ENCODE measurements at regions not wholly inside any gene's neighbourhood (a gene's known extent, or its start where the extent isn't known, plus 50 kb on each side); places are given as distances from the start of the nearest gene placed in this dataset.

DNA sequence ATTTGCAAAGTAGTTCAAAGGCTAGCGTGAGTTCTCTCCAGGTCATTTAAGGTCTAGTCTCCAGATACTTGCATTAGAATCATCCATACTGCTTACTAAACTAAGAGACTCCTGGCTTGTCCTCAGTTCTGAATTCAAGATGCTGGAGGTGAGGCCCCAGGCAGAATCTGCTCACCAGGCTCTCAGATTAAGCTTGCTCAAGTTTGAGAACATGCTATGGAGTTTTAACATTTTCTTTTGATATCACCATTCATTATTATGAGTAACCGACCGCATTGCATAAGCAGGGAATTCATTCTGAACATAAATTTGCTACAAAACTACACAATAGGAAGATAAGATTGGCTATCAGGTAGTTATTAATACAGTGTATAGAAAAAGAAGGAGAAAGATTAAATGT, 409.7 kb upstream of the FANCL start:
- Histone ChIP-seq H3K9me3 (no peaks in the 10 kb centered on the region), H3K27me3 (no peaks in the 10 kb centered on the region), H3K9ac (ENCODE audit: low read depth in 2 of 2, low read length in 2 of 2) (no peak overlapping the region), H3K4me3 (no peak overlapping the region), H3K27ac (no peak overlapping the region), H3K36me3 (no peaks in the 10 kb centered on the region), H3K4me1 (no peaks in the 10 kb centered on the region)
- intact Hi-C loops (cut with DNase I), result no loop called here
- DNase-seq, result no peak
- TF ChIP-seq, protein P1, sequence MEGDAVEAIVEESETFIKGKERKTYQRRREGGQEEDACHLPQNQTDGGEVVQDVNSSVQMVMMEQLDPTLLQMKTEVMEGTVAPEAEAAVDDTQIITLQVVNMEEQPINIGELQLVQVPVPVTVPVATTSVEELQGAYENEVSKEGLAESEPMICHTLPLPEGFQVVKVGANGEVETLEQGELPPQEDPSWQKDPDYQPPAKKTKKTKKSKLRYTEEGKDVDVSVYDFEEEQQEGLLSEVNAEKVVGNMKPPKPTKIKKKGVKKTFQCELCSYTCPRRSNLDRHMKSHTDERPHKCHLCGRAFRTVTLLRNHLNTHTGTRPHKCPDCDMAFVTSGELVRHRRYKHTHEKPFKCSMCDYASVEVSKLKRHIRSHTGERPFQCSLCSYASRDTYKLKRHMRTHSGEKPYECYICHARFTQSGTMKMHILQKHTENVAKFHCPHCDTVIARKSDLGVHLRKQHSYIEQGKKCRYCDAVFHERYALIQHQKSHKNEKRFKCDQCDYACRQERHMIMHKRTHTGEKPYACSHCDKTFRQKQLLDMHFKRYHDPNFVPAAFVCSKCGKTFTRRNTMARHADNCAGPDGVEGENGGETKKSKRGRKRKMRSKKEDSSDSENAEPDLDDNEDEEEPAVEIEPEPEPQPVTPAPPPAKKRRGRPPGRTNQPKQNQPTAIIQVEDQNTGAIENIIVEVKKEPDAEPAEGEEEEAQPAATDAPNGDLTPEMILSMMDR (IDR thresholded peaks at IDR 0.05), result no peak

DNA sequence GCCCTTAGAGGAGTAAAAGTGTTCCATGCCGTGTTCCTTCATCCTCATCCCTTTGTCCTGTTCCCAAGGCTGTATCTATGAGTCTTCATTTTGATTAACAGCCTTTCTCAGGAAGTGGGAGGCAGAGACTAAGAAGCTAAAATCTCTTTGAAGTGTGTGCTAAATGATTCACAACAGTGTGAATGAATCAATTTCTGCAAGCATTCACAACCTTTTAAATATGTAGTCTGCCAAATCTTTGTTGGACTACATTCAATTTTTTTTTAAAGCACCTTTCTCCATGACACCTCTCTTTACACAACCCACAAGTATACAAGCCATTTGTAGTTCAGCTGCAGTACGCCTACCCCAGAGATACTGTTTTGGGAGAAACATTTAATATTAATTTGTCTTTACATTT, 408.6 kb upstream of the FANCL start:
- Histone ChIP-seq H3K9ac (ENCODE audit: low read depth in 2 of 2, low read length in 2 of 2) (no peak overlapping the region), H3K4me3 (no peak overlapping the region), H3K4me1 (no peaks in the 10 kb centered on the region), H3K27me3 (no peaks in the 10 kb centered on the region), H3K9me3 (no peaks in the 10 kb centered on the region), H3K36me3 (no peaks in the 10 kb centered on the region), H3K27ac (no peak overlapping the region)
- TF ChIP-seq, protein P1 (IDR thresholded peaks at IDR 0.05), result no peak
- DNase-seq, result no peak
- intact Hi-C loops (cut with DNase I), result no loop called here

DNA sequence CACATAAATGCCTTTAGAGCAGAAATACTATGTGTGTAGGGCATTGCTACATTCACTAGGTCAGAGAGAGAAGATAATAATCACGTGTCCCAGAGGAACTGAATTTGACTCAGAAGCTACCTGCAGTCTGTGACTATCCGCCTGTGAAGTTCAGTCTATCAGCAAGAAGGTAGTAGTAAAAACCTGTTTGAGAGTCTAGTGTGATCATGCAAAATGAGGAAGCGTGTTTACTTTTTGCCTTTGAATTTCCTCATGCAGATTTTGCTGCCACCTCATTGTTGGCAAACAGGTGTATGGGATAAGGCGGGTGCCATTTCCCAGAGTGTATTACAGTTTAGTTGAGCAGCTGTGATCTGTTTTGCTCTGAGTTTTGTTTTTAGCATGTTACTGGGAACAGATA, 403.9 kb upstream of the FANCL start:
- TF ChIP-seq, protein P1 (IDR thresholded peaks at IDR 0.05), result no peak
- intact Hi-C loops (cut with DNase I), result no loop called here

DNA sequence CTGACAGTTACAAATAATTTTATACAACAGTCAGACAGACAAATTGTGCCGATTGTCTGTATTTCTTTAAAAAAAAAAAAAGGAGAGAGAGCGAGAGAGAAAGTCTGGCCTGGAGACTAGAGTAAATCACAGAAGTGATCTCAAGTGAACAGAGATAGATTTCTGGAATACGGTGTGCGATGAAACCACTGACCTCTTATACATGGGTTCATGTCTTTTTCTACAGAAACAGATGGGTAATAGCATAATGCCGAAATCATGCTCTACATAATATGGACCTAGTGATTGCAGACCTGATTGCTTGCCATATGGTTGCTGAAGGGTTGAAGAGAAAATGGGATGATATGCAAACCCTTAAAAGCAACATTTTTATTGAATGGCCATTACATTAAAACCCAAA, 403.3 kb upstream of the FANCL start:
- DNase-seq, result no peak
- intact Hi-C loops (cut with DNase I), result no loop called here
- no peak overlapping the region for H3K4me3 ChIP-seq
- no peak overlapping the region for H3K9ac ChIP-seq (ENCODE audit: low read depth in 2 of 2, low read length in 2 of 2)
- no peaks in the 10 kb centered on the region for H3K27me3 ChIP-seq
- H3K4me1 ChIP-seq, result no peaks in the 10 kb centered on the region
- no peak overlapping the region for H3K27ac ChIP-seq
- TF ChIP-seq, protein P1 (IDR thresholded peaks at IDR 0.05), result no peak
- H3K36me3 ChIP-seq, result no peaks in the 10 kb centered on the region
- H3K9me3 ChIP-seq, result no peaks in the 10 kb centered on the region

More for the DNA sequence above, 403.9 kb upstream of the FANCL start:
- Histone ChIP-seq H3K9me3 (no peaks in the 10 kb centered on the region), H3K36me3 (no peaks in the 10 kb centered on the region), H3K27ac (no peak overlapping the region), H3K9ac (ENCODE audit: low read depth in 2 of 2, low read length in 2 of 2) (no peak overlapping the region), H3K4me1 (no peaks in the 10 kb centered on the region), H3K27me3 (no peaks in the 10 kb centered on the region), H3K4me3 (no peak overlapping the region)
- no peak for DNase-seq

DNA sequence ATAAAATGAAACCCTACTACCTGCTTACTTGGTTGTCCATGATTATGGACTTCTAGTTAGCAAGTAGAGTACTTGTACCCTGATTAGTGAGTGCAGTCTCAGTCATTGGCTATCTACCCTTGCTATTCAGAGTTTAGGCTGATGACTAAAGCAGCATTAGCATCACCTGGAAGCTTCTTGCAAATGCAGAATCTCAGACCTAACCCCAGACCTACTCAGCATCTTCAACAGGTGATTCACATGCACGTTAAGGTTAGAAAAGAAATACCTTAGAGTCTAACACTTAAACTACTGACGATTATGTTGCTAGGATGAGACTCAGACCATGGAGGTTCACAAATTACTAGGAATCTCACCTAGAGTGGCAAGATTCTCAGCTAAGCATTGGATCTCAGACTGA, 399.9 kb upstream of the FANCL start:
- H3K4me3 ChIP-seq, result no peak overlapping the region
- DNase-seq, result no peak
- intact Hi-C loops (cut with DNase I), result no loop called here
- H3K4me1 ChIP-seq, result no peaks in the 10 kb centered on the region
- H3K9me3 ChIP-seq, result no peaks in the 10 kb centered on the region
- no peaks in the 10 kb centered on the region for H3K36me3 ChIP-seq
- no peaks in the 10 kb centered on the region for H3K27me3 ChIP-seq
- TF ChIP-seq, protein P1 (IDR thresholded peaks at IDR 0.05), result no peak
- no peak overlapping the region for H3K27ac ChIP-seq
- no peak overlapping the region for H3K9ac ChIP-seq (ENCODE audit: low read depth in 2 of 2, low read length in 2 of 2)

DNA sequence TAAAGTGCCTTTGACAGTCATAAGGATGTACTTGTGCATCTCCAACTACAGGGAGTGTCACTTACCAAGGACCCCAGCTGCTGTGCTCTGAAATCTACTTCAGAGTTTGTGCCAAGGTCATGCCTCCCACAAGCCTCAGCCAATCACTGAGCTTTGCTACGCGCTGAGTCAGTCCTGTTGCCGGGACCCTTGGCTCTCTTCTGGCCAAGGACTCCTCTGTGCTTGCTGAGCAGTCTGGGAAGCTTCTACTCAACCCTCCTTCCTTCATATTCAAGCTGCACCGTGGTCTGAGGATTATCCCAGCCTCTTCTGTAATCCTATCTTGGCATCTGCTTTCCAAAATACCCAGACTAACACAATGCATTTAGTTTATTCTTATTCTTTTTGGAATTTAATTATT, 398.9 kb upstream of the FANCL start:
- intact Hi-C loops (cut with DNase I), result no loop called here
- no peak overlapping the region for H3K27ac ChIP-seq
- no peaks in the 10 kb centered on the region for H3K9me3 ChIP-seq
- TF ChIP-seq, protein P1 (IDR thresholded peaks at IDR 0.05), result no peak
- DNase-seq, result no peak
- H3K27me3 ChIP-seq, result no peaks in the 10 kb centered on the region
- H3K9ac ChIP-seq (ENCODE audit: low read depth in 2 of 2, low read length in 2 of 2), result no peak overlapping the region
- no peaks in the 10 kb centered on the region for H3K36me3 ChIP-seq
- no peak overlapping the region for H3K4me3 ChIP-seq
- H3K4me1 ChIP-seq, result no peaks in the 10 kb centered on the region
